NCI-H146 (cell line): ENCODE measurements at regions not wholly inside any gene's neighbourhood (a gene's known extent, or its start where the extent isn't known, plus 50 kb on each side); places are given as distances from the start of the nearest gene placed in this dataset.
"Not testable (repeated sequence)": the region's sequence is repeated elsewhere in the genome, so short reads cannot be mapped to it uniquely, and the experiment has no call there.

Experiments
- DNase-seq: peaks from one replicate; lab custom pipeline; 2025; lab: John Stamatoyannopoulos, UW

DNA sequence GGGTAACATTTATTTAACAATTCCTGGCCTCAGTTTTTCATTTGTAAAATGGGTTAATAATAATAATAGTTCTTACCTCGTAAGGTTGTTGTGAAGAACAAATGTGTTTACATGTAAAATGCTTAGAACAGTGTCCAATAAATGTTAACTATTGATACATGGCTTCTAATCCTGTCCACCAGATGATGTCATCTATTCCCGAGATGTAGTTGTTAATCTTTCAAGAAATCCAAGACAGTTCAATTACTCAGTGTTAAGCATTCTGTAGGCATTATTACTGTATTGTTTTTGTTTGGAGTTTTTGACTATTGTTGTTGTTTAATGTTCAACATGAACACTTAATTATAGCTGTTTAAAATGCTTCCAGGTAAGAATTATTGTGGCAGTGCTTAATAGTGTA lies 131.0 kb upstream of the FNDC3A start:
- DNase-seq = no peak

- DNase-seq = no peak
Measured at GRCh38 chr13:48849515-48849914, 126.2 kb upstream of the FNDC3A start.

DNA sequence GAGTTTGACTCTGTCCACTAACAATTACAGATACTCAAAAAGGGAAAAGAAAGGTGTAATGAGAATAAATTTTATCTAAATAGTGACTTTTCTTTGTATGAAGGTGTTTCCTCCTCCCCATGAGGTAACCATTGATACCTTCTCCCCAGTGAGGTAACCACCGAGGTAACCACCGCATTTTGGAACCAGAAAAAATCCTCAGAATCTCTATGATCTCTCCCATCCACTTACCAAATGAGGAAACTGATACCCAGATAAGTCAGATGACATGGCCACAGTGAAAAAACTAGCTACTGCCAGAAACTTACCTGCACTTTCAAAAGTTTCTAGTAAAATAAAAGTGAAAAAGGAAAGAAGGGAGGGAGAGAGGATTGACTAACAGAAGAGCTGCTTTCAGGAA lies 124.0 kb upstream of the FNDC3A start:
- no peak for DNase-seq

DNA sequence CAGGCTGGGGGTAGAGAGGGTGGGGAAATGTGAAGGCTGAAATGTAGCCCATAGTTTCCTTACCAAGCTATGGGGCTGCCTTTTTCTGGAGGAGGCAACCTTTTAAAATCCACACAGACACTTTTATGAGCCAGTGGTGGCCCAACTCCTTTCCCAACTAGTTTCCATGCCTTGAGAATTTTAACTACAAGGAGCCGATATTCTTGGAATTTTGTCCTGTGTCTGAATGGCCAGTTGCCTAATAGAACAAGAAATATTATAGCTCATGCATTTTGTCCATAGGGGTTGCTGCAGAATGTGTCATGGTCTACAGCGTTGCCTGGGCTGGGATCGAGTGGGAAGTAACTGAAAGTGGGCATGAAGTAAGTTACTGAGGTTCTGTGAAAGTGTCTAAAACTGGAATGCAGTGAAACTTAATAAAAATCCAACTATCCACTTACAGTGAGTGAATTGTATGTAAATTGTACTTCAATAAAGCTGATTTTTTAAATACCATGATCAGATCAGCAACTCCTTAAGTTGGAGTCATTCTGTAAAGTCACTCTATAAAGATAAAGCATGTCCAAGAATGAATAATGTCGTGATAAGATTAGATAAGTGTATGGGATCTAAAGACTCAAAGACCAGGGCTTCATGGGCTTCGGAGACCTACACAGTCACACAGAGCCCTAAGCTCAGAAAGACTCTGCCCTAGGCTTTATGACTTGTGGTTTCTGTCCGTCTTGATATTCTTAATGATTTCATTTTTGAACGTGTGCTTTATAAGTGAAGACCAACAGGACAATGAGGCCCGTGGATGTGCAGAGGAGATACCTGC lies 122.6 kb upstream of the FNDC3A start:
- DNase-seq = no peak

- DNase-seq = no peak
Measured at GRCh38 chr13:48853728-48854102, 122.0 kb upstream of the FNDC3A start.

- DNase-seq = no peak
Measured at GRCh38 chr13:48857576-48857975, 118.1 kb upstream of the FNDC3A start.

DNA sequence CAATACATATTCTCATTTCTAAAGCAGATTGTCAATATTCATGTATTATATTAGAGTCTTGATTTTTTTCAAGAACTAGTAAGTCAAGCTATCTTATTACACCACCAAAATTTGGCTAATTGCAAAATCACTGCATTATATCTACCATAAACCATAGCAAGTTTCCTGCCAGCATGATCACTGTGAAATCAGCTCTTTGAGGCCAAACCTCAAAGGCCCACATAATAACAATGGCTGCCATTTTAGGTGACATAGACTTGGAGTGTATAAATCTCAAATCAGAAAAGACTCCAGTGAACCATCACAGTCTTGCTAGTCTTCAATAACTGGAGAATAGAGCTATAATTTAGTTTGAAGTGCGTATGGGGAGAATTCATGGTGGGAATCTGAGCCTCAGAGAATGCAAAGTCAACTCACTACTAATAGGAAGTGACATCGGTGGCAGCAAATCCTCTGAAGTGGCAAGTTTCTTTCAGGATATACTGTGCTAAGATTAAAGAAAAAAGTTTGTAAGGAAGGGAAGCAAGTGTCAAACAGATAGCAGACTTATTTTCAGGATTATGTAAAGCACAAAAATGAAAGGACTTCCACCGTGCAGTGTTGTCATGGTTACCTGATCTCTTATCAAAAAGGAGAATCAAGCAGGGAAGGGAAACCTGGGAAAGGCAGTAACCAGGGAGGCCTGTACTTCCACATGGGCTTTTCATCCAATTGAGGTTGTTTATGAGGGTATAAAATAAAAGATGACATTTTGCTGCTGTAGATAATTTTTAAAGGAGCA lies 117.4 kb upstream of the FNDC3A start:
- no peak for DNase-seq

- DNase-seq = no peak
Measured at GRCh38 chr13:48859272-48860105, 116.2 kb upstream of the FNDC3A start.

GRCh38 chr13:48860364-48860763 lies 115.3 kb upstream of the FNDC3A start:
- no peak for DNase-seq

GRCh38 chr13:48862572-48862971 lies 113.1 kb upstream of the FNDC3A start:
- DNase-seq = no peak

GRCh38 chr13:48864100-48864499 lies 111.6 kb upstream of the FNDC3A start:
- DNase-seq = no peak

DNA sequence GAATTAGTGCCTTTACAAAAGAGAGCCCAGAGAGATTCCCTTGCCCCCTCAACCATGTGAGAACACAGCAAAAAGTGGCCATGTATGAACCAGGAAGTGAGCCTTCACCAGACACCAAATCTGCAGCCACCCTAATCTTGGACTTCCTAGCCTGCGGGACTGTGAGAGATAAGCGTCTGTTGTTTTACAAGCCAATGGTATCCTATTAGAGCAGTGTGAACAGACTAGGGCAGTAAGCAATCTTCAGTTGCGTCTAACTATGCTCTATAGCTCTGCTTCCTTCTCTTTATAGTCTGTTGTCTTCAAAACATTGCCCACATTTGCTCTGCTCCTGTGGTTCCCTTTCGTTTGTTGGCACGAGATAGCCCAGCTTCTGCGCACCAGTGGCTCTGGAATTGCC lies 109.5 kb upstream of the FNDC3A start:
- no peak for DNase-seq

- DNase-seq = no peak
Measured at GRCh38 chr13:48873081-48873480, 102.6 kb upstream of the FNDC3A start.

- DNase-seq = no peak
Measured at GRCh38 chr13:48873587-48873986, 102.1 kb upstream of the FNDC3A start.

DNA sequence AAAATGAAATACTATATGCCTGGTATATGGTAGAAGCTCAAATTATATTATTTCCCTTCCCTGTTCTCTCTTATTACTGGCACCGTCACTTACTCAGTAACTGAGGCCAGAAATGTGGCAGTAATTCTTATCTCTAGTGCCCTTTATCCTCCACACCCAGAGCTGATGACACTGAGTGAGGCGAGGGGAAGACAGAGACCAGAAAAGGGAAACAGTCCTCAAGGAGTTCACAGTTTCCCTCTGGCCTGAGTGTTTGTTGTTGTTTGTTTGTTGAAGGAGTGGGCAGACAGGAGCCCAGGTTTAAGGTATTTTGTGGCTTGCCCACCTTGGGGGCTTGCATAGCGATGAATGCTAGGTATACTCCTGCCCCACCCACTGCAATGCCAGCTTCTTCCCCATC lies 101.5 kb upstream of the FNDC3A start:
- DNase-seq = no peak

- DNase-seq = no peak
Measured at GRCh38 chr13:48875047-48875446, 100.7 kb upstream of the FNDC3A start.

DNA sequence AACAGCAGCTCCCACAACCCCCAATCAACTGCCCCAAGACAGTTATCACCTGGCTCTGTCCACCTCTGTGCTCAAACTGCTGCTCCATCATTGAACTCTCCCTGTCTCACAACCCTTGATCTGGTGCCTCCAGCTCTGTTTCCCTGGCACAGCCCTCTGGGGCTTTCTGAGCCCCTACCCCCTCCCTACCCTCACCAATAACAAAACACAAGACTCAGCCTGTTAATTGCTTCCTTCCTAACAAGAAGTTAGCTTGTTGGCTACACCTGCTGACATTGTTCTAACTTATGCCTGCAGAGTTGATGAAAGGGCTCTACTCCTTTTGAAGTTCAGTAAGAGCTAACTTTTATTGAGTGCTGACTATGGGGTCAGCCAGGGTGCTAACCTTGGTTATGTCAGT lies 99.4 kb upstream of the FNDC3A start:
- no peak for DNase-seq

GRCh38 chr13:48879432-48879831 lies 96.3 kb upstream of the FNDC3A start:
- no peak for DNase-seq

GRCh38 chr13:48879854-48880253 lies 95.9 kb upstream of the FNDC3A start:
- no peak for DNase-seq

DNA sequence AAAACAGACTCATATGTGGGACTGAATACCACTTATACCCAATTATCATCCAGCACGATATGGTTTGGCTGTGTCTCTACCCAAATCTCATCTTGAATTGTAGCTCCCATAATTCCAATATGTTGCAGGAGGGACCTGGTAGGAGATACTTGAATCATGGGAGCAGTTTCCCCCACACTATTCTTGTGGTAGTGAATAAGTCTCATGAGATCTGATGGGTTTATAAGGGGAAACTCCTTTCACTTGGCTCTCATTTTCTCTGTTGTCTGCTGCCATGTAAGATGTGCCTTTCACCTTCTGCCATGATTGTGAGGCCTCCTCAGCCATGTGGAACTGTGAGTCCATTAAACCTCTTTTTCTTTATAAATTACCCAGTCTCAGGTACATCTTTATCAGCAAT lies 91.9 kb upstream of the FNDC3A start:
- DNase-seq = not testable (repeated sequence)

GRCh38 chr13:48885027-48885395 lies 90.7 kb upstream of the FNDC3A start:
- no peak for DNase-seq

DNA sequence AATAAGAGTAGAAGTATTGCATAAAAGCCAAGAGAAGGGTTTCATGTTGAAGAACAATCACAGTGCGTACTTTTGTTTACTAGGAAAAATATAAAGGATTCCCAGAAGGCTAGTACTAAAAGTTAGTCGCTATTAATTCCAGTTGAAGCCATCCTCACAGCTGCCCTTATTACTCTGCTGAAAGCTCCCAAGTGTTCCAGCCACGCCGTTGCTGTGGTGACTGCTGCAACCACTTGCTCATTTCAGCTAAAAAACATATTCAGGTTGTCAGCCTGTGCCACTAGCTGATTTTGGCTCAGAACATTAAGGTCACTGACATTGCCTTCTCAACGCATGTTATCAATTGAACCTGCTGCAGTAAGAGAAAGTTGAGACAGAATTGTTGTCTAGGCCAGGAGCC lies 87.1 kb upstream of the FNDC3A start:
- no peak for DNase-seq

DNA sequence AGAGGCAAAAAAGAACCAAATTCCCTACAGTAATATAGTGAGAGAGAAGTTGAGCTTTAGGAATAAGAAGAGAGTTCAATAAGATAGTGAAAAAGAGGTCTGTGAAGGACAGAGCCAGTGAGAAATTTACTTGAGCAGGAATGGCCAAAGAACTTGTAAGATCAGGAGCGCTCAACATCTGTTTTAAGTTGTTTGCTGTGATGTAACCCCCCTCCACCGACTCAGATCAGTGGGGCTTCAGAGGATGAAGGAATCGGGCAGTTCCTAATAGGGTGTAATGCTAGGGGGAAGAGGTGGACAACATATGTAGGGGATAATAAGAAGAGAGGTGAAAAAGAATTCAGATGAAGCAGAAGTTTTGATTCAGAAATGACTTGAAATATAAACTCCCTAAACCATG lies 85.3 kb upstream of the FNDC3A start:
- no peak for DNase-seq
